ENCODE measurements at regions not wholly inside any gene's neighbourhood (a gene's known extent, or its start where the extent isn't known, plus 50 kb on each side); places are given as distances from the start of the nearest gene placed in this dataset.

GRCh38 chr7:35437619-35438275, 183.8 kb upstream of the TBX20 start:
- no peak for FAIRE-seq

GRCh38 chr7:35436452-35436851, 182.6 kb upstream of the TBX20 start:
- FAIRE-seq = no peak

DNA sequence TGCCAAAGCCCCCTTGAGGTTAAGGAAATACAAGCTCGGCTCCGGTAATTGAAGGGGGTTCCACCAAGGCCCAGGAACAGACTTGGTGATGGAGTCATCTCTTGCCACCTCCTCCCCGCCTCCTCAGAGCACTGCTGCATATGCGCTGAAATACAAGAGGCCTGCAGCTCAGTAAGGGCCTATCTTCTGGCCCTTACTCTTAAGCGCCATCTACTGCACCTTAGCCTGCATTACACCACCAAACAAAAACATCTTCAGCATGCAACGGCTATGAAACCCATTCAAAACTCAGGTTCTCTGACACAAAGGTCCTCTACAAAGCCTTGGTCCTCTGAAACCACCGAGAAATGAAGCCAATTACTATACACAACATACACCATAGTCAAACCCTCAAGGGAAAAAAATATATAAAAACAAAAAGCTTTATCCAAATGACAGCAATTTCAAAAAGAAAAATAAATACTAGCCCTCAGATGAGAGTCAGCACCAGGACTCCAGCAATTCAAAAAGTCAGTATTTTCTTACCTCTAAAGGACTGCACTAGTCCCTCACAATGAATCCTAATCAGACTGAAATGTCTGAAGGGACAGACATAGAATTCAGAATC, 176.8 kb upstream of the TBX20 start:
- FAIRE-seq = no peak

- FAIRE-seq = no peak
These were observed 171.1 kb upstream of the TBX20 start for GRCh38 chr7:35424869-35425495.

DNA sequence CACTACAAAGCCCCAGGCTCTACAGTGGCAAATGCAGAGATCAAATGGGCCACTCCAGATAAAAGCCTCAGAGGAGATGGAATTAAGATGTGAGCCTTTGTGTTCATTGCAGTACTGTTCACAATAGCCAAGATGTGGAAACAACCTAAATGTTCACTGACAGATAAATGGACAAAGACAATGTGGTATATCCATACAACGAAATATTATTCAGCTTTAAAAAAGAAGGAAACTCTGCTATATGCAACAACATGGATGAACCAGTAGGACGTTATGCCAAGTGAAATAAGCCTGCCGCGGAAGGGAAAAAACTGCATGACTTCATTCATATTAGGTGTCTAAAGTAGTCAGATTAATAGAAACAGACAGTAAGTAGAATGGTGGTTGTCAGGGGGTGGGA, 170.5 kb upstream of the TBX20 start:
- no peak for FAIRE-seq

- FAIRE-seq = no peak
These were observed 168.8 kb upstream of the TBX20 start for GRCh38 chr7:35422715-35423114.

DNA sequence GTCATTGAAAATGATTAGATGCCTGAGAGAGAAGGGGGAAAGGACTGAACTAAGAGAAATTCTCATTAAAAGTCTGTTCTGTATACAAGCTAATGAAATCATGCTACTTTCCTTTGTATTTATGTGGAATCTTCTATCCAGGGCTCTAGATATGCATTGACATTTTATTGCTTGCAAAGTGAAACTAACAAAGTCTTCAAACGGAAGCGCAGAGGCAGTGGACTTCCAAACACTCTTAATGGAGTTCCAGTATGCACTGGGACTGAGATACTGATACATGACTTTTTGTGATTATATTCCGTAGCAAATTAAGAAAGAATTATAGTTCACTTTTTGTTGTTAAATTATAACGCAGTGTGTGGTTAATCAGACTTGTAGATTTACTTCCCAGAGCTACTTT, 166.8 kb upstream of the TBX20 start:
- FAIRE-seq = no peak

DNA sequence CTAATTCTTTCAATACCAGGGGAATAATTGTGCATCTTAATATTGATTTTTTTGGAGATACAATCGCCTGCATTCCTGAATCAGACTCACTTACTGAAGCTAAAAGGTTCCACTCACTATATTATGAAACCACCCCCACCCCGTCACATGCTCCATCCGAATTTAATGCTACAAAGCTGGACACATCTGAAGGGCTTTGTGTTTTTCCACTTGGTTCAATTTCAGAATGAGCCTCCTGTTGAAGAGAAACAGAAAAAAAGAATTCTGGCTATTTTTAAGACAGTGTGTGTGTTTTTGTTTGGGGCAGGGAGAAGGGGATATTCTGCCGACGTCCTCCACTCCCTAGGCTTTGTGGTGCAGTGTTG, 165.5 kb upstream of the TBX20 start:
- no peak for FAIRE-seq

- FAIRE-seq = no peak
These were observed 165.0 kb upstream of the TBX20 start for GRCh38 chr7:35418716-35419390.

- FAIRE-seq = no peak
These were observed 162.7 kb upstream of the TBX20 start for GRCh38 chr7:35416568-35416967.

- FAIRE-seq = no peak
These were observed 161.5 kb upstream of the TBX20 start for GRCh38 chr7:35415411-35415822.

GRCh38 chr7:35411331-35411730, 157.4 kb upstream of the TBX20 start:
- no peak for FAIRE-seq

DNA sequence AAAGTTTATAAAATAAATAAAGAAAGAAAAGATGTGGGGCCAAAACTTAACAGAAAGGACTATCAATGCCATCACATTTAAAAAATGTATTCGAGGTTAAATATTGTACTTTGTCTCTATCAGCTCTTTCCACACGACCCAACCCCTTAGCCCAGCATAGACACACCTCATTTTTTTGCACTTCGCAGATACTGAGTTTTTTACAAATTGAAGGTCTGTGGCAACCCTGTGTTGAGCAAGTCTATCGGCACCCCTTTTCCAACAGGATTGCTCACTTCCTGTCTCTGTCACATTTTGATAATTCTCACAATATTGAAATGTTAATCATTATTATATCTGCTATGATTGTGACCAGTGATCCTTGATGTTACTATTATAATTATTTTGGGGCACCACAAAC, 151.6 kb upstream of the TBX20 start:
- no peak for FAIRE-seq

DNA sequence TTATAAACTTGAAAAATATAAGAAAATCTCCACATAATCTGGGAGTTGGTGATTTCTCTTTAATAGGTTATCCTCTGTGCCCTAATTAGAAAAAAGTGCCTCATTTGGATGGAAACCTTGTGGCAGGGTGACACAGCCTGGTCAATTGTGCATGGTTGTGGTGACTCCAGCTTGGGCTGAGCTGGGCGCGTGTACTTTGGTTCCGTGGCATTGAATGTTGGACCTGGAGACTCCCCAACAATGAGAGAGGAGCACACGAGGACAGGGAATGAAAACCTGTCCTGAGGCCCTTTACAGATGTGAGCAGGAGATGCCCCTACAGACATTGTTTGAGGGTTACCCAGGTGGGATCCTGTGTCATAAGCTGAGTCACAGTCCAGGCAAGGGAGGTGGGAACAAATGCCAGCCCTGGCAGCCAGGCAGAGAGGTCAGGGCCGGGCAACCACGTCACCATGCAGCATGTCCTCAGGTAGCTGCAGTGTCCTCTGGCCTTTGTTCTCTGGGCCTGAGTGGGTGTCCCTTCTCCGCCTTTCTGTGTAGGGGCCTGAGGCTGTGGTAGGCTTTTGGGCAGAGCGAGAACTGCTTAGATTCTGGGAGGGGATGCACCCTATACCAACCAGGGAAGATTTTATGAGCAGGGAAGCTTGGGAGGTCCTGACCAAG, 147.4 kb upstream of the TBX20 start:
- FAIRE-seq = no peak

- FAIRE-seq = no peak
These were observed 145.9 kb upstream of the TBX20 start for GRCh38 chr7:35399840-35400239.

DNA sequence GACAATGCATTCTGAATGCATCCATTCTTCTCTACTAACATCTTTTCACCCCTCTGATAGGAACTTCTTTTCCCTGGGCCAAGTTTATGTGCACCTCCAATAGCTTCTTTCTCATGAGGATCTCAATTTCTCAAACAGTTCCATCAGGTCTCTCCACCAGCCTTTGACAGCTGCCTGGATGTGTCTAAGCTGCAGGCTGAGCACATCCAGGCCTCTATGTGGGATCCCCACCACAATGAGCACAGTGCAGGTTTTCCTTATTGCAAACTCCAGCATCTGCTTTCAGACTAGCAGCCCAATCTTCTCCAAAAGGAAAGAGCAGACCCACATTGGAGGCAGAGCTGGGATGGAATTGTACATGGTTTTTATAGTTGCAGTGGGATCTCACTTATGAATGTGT, 145.3 kb upstream of the TBX20 start:
- FAIRE-seq = no peak

DNA sequence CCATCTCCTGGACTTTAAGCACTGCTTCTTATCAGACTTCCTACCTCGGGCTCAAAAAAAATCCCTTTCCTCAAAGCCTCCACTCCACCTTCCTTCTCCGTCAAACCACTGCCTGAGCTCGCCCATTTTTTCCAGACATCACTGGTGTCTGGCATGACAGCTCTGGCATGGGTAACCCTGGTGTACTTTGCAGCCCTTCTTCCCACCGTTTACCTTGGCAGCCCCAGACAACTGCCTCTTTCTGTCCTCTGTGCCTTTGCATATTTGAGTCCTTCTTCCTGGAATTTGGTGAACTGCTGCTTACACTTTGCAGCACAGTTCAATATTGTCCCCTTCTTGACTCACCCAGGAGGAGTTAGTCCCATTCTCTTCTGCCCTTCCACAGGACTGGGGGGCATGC, 144.6 kb upstream of the TBX20 start:
- FAIRE-seq = no peak

DNA sequence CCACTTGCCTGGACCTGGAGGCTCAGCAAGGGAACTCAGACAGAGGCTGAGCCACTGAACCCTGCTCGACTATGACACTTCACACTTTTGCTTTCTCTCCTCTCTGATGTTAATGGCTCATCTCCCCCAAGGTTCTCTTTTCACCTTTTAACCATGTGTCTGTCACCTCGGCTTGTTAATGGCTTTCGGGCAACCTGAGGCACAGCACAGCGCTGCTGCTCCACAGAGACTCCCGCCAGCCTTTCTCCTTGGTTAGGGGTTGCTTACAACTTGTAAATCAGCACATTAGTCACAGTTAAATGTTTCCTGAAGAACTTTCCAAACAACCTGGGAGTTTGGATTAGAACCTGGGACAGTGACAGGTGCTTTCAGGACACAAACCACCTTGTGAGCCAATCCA, 136.2 kb upstream of the TBX20 start:
- FAIRE-seq = no peak

- FAIRE-seq = no peak
These were observed 135.7 kb upstream of the TBX20 start for GRCh38 chr7:35389636-35390035.

DNA sequence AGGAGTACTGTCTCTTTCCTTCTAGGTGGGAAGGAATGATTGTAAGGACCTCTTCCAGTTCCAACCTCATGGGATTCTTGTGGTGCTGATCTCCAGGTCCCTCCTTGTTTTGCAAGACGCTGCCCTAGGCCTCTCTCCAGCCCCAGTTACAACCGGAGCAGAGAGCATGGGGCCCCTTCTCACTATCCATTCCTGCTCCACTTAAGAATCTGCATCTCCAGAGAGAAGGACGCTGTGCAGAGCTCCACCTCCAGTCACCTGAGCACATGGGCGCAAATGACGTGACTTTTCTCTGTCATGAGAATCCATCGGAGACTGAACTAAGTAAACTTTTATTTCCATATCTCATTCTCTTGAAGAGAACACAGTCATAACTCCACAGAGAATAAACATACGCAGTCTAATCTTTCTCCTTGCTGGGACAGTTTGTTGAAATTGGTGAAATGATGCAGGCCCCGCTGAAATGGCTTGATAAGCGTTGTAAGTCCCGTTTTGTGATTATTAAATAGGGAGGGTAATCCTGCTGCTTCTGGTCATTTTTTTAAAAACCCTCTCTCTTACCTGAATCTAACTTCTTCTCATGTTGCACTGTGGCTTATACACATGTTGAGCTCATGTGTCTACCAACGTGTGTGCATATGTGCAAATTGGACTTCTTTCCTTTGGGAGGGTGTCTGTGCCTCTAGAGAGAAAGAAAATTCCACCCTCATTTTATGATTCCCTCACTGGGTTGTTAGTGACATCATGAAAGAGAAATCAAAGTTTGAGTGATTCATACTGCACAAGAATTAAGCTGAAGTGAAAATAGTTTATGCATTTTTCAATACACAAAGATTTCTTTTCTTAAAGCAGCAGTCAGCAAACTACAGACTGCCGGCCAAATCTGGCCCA, 133.2 kb upstream of the TBX20 start:
- FAIRE-seq = no peak

- no peak for FAIRE-seq
These were observed 132.3 kb upstream of the TBX20 start for GRCh38 chr7:35386082-35386815.
